A204.1 (cell line): ENCODE measurements at regions not wholly inside any gene's neighbourhood (a gene's known extent, or its start where the extent isn't known, plus 50 kb on each side); places are given as distances from the start of the nearest gene placed in this dataset.

ENCODE experiments used
- FAIRE-seq: peaks from 2 replicates; lab custom pipeline; 2012; peaks lifted over from hg19 to GRCh38; lab: Jason Lieb, UNC

GRCh38 chr4:185894481-185894880 is 82.5 kb upstream of the SORBS2 start:
- no peak for FAIRE-seq

DNA sequence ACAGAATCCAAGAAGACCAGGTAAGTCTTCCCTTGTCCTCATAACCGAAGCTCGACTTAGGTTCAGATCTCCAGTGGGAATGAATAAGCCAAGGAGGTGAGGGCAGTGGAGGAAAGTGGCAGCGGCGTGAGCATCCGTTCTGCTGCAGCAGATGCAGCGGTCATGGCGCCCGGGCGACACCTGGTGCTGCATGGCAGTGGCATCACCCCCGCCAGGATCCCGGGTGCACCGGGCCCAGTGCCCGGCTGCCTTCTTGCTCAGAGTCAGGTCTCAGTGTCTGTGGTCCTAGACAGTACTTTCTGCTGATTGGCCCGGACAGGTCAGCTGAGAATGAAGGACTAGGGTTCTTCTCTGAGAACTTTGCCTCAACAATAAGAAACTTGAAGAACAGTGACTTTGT is 83.4 kb upstream of the SORBS2 start:
- FAIRE-seq, result no peak

DNA sequence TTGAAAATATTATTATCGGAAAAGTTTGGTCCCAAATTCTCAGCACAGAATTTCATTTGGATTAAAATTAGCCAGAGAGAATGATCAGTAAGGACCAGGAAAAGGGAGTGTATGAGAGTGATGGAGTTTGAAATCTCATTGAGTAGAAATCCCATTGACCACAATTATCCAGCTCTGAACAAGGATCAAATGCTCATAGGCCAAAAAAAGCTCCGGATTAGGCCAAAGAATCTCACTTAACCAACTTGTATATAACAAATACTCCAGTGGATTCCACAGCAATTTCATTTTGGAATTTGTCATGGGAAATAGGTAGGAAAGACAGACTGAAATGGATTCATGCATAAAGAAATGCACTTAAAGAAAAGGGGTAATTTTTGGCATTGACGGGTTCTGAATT is 83.9 kb upstream of the SORBS2 start:
- FAIRE-seq, result no peak

- FAIRE-seq, result peak; percentile 78
Observed at GRCh38 chr4:185896817-185897488, 85.0 kb upstream of the SORBS2 start.

GRCh38 chr4:185898413-185898812 is 86.4 kb upstream of the SORBS2 start:
- FAIRE-seq, result no peak

GRCh38 chr4:185899833-185900232 is 87.8 kb upstream of the SORBS2 start:
- FAIRE-seq, result no peak

DNA sequence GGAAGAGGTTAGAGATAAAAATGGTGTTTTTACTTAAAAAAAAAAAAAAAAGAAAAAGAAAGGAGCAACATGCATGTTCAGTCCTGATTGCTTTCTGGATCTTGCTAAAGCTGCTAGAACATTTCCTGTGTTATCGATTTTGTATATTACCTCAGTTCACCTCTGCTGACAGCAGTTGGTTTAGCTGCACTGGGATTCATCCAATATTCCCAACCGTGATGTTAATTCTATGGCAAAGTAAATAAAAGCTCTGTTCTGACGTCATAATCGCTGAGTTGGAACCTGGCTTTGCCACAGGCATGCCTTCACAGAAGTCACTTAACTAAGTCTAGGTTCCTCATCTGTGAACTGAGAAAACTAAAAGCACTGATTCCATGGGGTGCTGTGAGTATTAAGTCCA is 90.7 kb upstream of the SORBS2 start:
- FAIRE-seq, result no peak

DNA sequence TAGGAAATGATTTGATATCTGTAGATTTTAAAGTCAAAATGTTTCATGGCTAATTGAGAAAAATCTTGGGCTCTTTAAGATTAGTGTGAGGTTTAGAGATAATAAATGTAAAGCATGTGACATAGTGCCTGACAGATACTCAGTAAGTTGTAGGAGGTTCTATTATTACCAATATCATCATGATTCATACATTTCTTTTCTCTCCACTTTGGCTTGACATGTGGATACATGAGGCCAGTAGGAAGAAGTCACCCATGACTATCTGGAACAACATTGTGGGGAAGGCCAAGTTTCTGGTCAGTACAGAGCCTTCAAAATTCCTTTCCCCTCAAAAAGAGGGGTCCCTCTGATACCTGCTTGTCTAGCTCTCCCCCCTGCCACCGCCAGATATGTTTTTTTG is 91.2 kb upstream of the SORBS2 start:
- FAIRE-seq, result peak; percentile 43

DNA sequence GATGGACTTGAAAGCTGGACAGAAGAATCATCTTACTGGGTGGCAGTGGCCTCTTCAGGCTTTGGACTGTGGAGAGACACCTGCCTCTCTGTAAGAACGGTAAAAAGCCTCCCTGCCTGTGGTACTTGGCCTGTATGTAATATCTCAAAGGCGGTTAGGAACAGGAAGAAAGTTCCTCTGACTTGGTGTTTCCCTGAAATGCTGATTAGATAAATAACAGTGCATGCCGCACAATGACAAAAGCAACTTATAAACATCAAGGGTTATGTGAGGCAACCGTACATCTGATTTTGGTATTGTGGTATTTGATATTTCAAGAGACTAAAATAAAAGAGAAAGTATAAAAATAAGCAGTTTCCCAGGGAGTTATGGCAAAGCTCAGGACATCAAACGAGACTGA is 92.4 kb upstream of the SORBS2 start:
- FAIRE-seq, result no peak

- FAIRE-seq, result no peak
Observed at GRCh38 chr4:185909972-185910371, 98.0 kb upstream of the SORBS2 start.

DNA sequence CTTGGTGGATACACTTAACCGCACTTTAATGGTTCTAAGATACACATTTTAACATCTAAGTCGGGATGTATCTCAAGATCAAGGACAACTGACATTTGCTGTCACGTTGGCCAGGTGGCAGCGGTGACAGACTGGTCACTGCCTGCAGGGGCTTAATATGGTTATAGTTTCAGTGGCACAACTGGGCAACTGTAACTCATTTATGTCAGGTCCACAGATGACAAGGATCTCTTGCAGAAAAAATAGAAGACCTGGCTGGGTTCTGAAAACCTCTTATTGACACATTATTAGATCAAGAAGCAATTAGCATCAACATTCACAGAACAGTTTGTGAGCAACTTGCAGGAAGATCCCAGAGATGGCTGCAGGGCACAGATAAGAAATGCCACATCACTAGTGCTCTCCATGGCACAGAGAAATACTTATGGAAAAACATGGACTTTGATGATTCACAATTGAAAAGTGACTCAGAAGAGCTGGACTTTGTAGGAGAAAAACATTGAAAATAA is 99.6 kb upstream of the SORBS2 start:
- peak; percentile 97 for FAIRE-seq

GRCh38 chr4:185912779-185913178 is 100.8 kb upstream of the SORBS2 start:
- peak; percentile 99 for FAIRE-seq

DNA sequence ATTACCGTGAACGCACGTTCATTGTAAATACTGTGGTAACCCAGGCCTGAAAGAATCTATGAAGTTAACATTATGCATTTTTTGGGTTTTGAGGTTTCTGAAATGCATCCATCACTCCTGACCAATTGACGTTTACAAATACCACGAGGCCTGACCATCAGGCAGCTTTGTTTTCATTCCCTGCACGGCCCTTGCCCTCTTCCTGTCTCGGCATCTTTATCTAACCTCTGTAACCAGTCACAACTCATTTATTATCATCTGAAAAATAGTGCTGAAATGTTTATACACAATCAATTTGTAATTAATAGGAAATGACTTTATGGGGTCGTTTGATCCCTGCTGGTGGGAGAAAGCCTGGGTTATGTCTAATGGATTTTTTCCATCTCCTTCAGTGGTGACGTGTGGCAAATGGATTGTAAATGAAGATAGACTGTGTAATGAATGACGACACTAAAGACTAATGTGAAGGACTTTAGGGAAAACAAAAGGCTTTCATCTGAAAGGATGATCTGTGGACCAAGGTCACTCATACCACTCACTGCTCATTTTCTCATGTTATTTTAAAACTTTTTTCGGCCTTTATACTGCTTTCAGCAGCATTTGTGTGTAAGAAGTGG is 102.7 kb upstream of the SORBS2 start:
- FAIRE-seq, result peak; percentile 98

GRCh38 chr4:185915271-185915670 is 103.3 kb upstream of the SORBS2 start:
- no peak for FAIRE-seq

DNA sequence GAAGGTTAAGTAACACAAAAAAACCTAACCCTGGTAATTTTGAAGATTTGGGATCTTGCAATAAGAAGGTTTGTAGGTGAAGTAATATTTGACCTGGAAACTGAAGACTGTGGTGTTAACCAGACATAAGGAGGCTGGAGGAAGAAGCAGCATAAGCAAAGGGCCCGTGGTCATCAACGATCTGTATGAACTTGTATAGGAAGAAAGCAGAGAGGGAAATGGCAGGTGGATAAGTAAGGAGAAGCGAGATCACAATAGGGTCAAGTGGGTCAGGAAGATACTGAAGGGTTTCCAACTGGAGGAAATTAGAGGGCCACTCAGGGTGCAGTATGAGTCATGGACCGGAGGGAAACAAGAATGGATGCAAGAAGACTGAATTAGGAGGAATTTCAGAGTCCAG is 103.8 kb upstream of the SORBS2 start:
- FAIRE-seq, result no peak

GRCh38 chr4:185916231-185916630 is 104.2 kb upstream of the SORBS2 start:
- no peak for FAIRE-seq

DNA sequence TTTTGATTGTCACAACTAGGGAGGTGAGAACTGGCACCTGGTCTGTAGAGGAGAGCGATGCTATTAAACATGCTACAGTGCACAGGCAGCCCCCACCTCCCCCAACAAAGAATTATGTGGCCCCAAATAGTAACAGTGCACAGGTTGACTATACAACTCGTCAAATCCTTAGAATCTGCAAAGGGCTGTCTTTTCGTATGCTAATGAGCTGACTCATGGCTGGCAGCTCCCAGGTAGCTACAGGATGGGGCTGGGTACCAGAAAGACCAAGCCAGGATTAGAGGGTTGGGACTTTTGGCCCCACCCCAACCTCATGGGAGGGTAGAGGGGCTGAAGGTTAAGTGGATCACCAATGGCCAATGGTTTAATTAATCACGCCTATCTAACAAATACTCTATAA is 104.7 kb upstream of the SORBS2 start:
- no peak for FAIRE-seq

DNA sequence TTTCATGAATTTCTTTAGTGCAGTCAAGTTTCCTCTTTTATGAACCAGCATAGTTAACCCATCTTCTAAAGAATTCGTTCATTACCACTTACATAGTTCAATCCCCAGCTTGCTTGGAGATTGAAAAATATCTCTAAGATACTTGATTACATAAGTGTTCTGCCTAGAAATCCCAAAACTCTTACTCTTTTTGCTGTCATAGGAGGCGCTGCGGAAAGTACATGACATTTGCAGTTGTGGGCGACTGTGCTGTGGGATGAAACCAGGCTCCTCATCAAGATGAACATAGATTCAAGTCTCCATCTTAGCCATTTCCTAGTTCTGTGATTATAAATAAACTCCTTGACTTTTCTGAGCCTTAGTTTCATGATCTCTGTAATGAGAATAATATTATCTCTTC is 107.1 kb upstream of the SORBS2 start:
- peak; percentile 95 for FAIRE-seq

GRCh38 chr4:185920171-185920570 is 108.2 kb upstream of the SORBS2 start:
- peak; percentile 98 for FAIRE-seq

- no peak for FAIRE-seq
Observed at GRCh38 chr4:185920691-185921260, 108.8 kb upstream of the SORBS2 start.

- FAIRE-seq, result no peak
Observed at GRCh38 chr4:185921583-185922555, 109.9 kb upstream of the SORBS2 start.

- no peak for FAIRE-seq
Observed at GRCh38 chr4:185924458-185925044, 112.6 kb upstream of the SORBS2 start.
